Fibroblast of the aortic adventitia (primary cell): ENCODE measurements at regions not wholly inside any gene's neighbourhood (a gene's known extent, or its start where the extent isn't known, plus 50 kb on each side); places are given as distances from the start of the nearest gene placed in this dataset.

Source experiments
- DNase-seq: peaks from one replicate; pipeline ENCODE4 v3.0.0-alpha.2; 2010; ENCODE audit warnings: low read depth
- H3K4me3 ChIP-seq: 2 replicates; pipeline ENCODE4 v1.5.1; 2011; ENCODE audit warnings: low read depth, mild to moderate bottlenecking, control low read depth, low read length, moderate library complexity
- TF ChIP-seq, protein P1 (sequence below): IDR thresholded peaks from 2 replicates; pipeline ENCODE4 v1.5.1; 2011; ENCODE audit warnings: mild to moderate bottlenecking, low read length, control low read depth, inconsistent platforms; ENCODE audit not compliant: insufficient read depth

DNA sequence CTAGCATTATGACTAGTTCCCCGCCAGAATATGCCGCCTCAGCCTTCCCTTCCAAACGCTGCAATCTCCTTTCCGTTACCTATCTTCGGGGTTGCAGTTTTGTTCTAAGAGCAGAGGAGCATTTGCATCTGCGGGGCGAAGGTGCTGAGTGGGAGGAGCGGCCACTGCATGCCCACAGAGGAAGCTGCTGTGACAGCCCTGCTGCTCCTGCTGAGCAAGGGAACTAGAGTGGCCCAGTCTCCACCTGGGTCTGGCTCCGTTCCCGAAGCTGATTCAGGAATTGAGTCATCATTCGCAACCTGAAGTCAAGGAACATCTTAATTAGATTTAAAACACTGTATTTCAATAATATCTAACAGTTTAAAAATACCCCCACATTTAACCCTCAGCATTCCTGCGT is 98.2 kb upstream of the TJP1 start:
- TF ChIP-seq, protein P1, sequence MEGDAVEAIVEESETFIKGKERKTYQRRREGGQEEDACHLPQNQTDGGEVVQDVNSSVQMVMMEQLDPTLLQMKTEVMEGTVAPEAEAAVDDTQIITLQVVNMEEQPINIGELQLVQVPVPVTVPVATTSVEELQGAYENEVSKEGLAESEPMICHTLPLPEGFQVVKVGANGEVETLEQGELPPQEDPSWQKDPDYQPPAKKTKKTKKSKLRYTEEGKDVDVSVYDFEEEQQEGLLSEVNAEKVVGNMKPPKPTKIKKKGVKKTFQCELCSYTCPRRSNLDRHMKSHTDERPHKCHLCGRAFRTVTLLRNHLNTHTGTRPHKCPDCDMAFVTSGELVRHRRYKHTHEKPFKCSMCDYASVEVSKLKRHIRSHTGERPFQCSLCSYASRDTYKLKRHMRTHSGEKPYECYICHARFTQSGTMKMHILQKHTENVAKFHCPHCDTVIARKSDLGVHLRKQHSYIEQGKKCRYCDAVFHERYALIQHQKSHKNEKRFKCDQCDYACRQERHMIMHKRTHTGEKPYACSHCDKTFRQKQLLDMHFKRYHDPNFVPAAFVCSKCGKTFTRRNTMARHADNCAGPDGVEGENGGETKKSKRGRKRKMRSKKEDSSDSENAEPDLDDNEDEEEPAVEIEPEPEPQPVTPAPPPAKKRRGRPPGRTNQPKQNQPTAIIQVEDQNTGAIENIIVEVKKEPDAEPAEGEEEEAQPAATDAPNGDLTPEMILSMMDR: no peak
- no peak overlapping the region for H3K4me3 ChIP-seq
- DNase-seq: no peak

DNA sequence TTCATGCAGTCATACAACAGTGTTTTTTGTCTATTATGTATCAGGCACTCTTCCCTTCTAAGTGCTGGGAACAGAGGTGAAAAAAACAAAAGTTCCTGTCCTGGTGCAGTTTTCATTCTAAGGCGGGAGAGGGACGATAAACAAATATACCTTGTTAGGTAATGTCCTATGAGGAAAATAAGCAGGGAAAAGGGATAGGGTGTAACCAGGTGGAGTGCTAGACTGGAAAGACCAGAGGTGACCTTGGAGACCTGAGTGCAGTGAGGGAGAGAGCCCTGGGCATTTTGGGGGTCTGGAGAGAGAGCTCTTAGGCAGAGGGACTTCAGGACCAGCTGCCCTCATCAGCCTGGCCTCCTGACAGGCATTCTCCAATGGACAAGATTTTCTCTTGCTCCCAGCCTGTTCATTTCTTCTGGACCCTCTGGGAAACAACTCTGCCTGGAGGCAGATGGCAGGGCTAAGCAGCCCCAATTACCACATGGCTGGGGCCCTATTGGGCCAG is 97.2 kb upstream of the TJP1 start:
- TF ChIP-seq, protein P1: no peak
- no peak for DNase-seq
- H3K4me3 ChIP-seq: no peak overlapping the region

DNA sequence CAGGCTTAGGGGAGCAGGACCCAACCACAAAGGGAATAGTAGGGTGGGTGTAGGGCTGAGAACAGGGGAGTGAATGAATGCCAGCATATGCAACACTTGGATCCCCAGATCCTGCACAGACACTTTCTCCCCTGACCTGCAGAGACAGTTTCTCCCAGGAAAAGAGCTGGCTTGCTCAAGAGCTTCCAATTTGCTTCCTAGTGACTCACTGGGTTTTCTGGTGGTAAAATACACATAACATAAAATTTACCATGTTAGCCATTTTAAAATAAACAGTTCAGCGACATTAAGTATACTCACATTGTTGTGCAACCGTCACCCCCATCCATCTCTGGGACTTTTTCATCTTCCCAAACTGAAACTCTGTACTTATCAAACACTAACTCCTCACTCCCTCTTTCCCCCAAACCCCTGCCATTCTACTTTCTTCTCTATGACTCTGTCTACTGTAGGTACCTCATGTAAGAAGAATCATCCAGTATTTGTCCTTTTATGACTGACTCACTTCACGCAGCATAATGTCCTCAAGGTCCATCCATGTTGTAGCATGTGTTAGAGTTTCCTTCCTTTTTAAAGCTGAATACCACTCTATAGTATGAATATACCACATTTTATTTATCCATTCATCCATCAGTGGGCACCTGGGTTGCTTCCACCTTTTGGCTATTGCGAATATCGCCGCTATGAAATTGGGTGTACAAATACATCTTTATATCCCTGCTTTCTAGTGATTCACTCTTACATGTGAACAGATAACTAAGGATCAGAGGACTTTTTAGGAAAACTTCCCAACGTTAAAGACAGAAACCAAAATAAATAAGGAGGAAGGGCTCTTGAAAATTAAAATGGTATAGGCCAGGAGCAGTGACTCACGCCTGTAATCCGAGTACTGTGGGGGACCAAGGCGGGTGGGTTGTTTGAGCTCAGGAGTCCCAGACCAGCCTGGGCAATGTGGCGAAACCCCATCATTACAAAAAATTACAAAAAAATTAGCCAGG is 95.6 kb upstream of the TJP1 start:
- TF ChIP-seq, protein P1: no peak

DNA sequence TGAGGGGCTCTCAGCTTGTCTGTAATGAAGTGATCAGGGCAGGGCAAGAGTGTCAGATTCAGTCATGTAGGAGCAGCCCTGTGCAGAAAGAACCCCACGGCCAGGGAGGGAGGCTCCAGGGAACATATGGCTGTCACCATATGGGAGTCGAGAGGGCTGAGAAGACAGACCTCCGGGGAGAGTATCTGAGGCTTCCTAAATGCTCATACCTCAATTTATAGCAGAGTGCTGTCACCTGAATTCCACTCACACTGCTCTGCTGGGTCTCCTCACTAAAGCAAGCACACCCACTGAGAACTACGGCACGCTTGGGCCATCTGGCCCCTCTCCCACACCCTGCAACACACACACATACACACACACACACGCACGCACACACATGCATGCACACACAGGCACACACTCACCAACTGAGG is 92.3 kb upstream of the TJP1 start:
- TF ChIP-seq, protein P1: no peak
- no peak for DNase-seq

More for the DNA sequence above, 95.6 kb upstream of the TJP1 start:
- H3K4me3 ChIP-seq: no peak overlapping the region
- peak; percentile 42 for DNase-seq

DNA sequence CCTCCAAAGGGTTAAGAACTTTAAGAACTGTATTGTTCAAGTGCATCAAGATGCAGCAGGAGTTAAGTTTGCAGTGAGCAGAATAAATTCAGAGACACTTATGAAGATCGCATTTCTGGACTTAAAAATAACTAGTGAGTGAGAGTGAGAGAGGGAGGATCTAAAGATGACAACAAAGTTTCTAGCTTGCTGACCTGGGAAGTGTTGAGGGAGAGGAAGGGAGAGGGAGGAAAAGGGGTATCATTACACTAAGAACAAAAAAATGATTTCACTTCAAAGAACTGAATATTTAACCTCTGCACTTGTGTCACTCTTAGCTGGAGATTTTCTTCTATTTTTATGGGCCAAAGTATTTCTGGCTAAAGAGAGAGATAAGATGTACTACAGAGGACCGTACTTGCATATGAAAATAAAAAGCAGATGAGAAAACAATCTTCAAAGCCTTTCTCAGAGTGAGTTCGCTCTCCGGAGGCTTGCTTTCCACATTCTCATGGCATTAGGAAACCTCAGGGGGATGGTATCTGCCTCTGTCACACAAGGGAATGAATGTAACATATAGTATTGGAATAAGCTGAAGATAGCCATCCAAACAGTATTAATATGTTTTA is 91.4 kb upstream of the TJP1 start:
- TF ChIP-seq, protein P1: no peak
- DNase-seq: peak; percentile 78

More for the DNA sequence above, 92.3 kb upstream of the TJP1 start:
- no peak overlapping the region for H3K4me3 ChIP-seq

DNA sequence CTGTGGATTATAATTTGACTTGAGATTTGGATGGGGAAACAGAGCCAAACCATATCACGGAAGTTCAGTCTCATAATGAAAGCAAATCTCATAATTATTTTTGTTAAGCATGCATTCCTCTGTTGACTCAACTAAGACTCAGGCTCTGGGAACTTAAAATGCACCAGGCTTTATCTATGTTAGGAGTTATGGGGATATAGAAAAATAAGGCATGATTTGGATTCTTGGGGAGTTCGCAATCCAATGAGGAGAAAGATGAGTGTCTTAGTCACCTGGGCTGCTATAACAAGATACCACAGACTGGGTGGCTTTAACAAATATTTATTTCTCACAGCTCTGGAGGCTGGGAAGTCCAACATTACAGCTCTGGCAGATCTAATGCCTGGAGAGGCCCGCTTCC is 89.4 kb upstream of the TJP1 start:
- no peak for DNase-seq
- TF ChIP-seq, protein P1: no peak
- no peak overlapping the region for H3K4me3 ChIP-seq

More for the DNA sequence above, 91.4 kb upstream of the TJP1 start:
- H3K4me3 ChIP-seq: no peak overlapping the region
